GM18505 (cell line): ENCODE measurements at regions not wholly inside any gene's neighbourhood (a gene's known extent, or its start where the extent isn't known, plus 50 kb on each side); places are given as distances from the start of the nearest gene placed in this dataset.
"Not testable (repeated sequence)": the region's sequence is repeated elsewhere in the genome, so short reads cannot be mapped to it uniquely, and the experiment has no call there.

Experiments used
- ATAC-seq: cut with Tn5 transposase; IDR thresholded peaks from one replicate; pipeline ENCODE4 v1.9.1; 2021; ENCODE audit not compliant: unreplicated experiment
- POLR2A ChIP-seq: IDR thresholded peaks from 4 replicates; pipeline ENCODE4 v1.6.1; 2011; ENCODE audit warnings: borderline replicate concordance; ENCODE audit not compliant: insufficient read depth, insufficient read length; ENCODE audit errors: extremely low read depth

DNA sequence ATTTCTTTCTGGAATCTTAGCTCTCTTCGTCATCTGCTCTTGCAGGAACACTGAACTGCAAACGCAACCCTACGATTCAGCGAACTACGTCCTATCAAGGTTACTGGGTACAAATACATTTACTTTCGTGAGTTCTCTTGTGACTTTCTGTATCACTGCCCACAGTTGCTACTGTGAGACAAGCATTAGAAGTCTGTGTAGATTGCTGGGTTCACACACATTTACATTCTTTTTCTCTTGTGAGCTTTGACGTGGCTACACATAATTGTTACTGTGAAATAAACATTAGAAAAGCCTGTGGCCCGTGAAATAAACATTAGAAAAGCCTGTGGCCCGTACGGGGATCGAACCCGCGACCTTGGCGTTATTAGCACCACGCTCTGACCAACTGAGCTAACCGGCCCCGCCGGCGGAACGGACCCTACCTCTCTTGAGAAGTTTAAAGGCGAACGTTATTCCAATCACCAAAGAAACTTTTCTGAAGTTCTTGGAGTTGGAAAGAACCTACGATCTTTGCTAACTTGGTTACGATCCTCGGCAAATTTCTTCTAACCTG, 61.2 kb upstream of the ZNF322 start:
- not testable (repeated sequence) for ATAC-seq

GRCh38 chr6:26730019-26730766, 70.6 kb upstream of the ZNF322 start:
- ATAC-seq, result not testable (repeated sequence)

GRCh38 chr6:26734776-26735472, 75.4 kb upstream of the ZNF322 start:
- not testable (repeated sequence) for ATAC-seq

GRCh38 chr6:26739811-26740210, 80.3 kb upstream of the ZNF322 start:
- no peak for ATAC-seq
- TF ChIP-seq POLR2A, result no peak

DNA sequence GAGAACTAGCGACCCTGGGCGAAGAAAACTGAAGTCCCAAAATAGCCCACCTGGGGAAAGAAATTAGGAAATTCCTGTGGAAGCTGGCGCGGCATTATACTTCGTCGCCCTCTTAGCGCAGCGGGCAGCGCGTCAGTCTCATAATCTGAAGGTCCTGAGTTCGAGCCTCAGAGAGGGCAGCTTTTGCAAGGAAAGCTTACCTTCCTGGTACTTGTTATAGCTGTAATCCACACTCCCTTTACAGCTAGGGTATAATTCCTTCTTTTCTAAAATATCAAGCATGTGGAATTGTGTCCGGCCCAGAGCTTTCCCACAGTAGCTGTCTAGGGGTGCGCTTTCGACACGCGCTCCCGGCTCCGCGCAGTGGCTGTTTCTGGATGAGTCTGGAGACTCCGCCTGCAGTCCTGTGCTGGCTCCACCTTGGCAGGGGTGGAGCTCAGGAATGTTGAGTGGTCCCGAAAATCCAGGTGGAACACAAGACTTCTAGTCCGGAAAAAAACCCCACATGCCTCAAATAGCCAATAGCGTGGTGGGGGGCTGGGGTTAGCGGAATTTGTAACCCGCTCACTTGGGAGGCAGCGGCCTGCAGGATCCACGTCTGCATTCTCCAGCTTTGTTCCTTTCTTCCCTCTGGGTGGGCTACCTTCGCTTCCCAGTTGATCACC, 83.7 kb upstream of the ZNF322 start:
- no peak for ATAC-seq
- no peak for TF ChIP-seq POLR2A

DNA sequence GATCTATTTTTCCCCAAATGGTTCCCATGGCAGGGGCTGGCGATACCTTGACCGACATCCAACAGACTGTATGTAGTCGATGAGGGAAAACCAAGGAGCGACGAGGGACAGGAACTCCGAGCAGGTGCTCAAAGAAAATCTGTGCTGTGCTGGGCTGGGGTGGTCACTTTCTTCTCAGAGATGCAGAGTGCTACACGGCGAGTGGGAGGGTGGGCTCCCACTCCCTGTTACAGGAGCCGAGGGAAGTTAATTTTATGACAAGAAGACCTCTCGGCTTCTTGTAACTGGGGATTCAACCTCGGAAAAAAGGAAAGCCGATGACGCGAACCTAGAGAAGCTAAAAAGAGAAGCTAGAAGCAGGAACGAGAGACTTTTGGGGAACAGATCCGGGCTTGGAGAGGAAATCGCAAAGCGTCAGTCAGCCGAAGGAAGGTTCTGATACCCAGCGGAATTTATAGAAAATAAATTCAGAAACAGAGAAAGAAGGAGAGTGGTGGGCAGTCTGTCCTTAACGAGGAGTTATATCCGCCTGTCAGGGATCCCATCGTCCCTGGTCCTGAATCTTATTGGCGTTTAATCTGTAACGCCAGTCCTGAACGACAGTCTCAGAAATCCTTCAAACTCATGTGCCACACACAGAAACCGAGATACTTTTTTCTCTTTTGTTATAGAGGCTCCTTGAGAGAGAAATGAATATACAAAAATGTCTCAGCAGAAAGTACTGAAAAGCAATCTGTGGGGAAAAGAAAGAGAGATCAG, 84.6 kb upstream of the ZNF322 start:
- ATAC-seq, result no peak
- no peak for TF ChIP-seq POLR2A

- not testable (repeated sequence) for ATAC-seq
Observed at GRCh38 chr6:26744837-26745282, 85.3 kb upstream of the ZNF322 start.

DNA sequence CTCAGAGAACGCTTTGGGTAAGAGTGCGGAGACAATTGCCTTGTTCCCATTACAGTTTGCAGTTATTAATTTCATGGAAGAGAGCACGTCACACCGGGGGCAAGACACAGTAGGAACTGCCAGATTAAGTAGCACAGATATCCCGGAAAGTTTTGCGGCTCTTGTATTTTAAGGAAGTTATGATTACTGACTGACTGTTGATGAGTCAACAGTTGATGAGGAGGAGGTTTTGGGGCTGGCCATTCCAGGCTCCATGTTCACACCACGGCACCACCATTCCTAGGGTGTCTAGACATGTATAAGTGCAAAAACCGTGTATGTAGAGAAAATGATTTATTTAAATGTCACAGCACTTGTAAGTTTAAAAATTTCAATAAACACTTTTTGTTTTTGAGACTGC, 86.4 kb upstream of the ZNF322 start:
- ATAC-seq, result not testable (repeated sequence)

- ATAC-seq, result not testable (repeated sequence)
Observed at GRCh38 chr6:26749126-26749758, 89.7 kb upstream of the ZNF322 start.

GRCh38 chr6:26749759-26750126, 90.2 kb upstream of the ZNF322 start:
- not testable (repeated sequence) for ATAC-seq

GRCh38 chr6:26754212-26754611, 94.7 kb upstream of the ZNF322 start:
- TF ChIP-seq POLR2A, result no peak
- no peak for ATAC-seq

DNA sequence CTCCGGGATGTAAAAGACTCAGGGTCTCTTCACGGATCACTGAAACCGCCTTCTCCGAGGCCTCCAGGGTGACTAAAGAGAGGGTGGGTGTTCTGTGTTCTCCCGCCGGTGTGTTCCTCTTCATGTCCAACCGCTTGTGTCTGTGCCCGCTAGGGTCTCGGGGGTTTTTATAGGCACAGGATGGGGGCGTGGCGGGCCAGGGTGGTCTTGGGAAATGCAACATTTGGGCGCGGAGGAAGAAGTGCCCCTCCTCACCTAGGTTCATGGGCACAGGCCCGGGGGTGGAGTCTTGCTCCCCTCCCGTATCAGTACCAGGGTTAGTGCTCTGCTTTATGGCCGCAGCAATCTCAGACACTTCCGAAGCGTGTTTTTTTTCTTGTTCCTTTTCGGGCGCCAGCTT, 95.3 kb upstream of the ZNF322 start:
- ATAC-seq, result not testable (repeated sequence)

DNA sequence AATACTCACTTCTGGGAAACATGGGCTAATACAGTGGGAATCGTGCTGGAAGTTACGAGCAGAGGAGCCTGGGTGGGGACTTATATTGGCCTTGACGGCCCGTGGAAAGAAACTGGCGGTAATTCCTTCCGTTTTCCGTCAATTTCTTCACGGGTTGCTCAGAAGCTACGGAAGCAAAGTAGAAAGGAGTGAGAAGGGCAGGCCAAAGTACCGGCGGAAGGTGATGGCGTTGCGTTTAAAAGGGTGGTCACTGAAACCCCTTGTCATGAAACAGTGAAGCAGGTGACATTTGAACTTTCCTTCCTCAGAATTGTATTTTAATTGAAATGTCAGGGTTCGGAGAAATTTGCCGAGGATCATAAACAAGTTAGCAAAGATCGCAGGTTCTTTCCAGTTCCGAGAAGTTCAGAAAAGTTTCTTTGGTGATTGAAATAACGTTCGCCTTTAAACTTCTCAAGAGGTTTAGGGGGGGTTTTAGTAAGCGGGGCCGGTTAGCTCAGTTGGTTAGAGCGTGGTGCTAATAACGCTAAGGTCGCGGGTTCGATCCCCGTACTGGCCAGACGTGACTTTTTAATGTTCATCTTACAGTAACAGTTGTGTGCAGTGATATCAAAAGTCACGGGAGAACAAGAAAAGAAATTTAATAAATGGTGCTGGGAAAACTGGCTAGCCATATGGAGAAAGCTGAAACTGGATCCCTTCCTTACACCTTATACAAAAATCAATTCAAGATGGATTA, 96.7 kb upstream of the ZNF322 start:
- ATAC-seq, result not testable (repeated sequence)

- ATAC-seq, result not testable (repeated sequence)
Observed at GRCh38 chr6:26766203-26766902, 106.8 kb upstream of the ZNF322 start.

DNA sequence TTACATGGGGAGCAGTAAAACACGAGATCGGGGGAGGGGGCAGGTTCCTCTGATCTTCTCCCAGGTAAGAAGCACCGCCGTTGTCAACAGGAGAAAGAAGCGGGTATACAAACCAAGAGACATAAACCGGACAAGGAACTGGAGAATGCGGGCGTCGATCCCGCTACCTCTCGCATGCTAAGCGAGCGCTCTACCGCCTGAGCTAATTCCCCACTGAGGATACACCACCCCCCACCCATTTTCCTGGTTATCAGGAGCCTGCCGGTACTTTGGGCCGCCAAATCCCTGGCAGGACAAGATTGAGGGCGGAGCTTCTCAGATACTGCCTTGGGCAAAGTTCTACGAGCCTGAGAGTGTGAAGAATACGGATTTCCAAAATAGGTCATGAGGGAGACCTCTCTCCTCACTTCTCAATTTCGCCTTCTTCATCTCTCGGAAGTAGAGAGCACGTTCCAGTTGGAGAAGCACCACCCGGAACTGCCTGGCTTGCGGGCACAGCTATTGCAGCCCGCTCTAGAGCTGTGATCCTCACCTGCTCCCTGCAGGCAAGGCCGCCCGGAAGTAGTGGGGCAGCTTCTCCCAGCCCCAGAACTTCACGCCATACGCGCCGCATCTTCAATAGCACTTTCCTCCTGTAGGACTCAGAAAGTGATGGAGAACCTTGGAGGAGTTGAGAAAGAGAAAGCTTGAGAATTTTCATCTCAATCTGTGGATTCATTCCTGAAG, 111.6 kb upstream of the ZNF322 start:
- ATAC-seq, result not testable (repeated sequence)

DNA sequence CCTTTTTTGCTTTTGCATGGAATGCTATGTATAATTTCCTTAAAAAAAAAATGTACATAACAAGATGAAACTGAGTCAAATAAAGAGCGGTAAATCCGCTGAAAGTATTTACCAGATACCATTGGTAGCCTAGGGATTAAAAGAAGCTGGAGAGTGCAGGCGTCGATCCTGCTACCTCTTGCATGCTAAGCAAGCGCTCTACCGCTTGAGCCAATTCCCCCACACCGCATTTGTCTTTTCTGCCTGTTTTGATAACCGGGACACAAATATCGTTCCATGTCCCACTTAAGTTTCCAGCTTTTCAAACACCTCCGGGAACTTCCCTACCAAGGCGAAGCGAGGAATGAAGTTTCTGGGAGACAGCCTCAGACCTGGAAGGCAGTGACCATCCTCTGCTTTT, 113.9 kb upstream of the ZNF322 start:
- not testable (repeated sequence) for ATAC-seq

GRCh38 chr6:26780563-26780962, 121.0 kb upstream of the ZNF322 start:
- ATAC-seq, result not testable (repeated sequence)
